ENCODE measurements at regions not wholly inside any gene's neighbourhood (a gene's known extent, or its start where the extent isn't known, plus 50 kb on each side); places are given as distances from the start of the nearest gene placed in this dataset.

GRCh38 chr12:127360580-127360979 is 906.4 kb upstream of the TMEM132C start:
- Histone ChIP-seq H4K91ac (replicated peaks; ENCODE audit: insufficient read length, low read length) (no peak overlapping the region), H3K27me3 (replicated peaks in 1 of 4; ENCODE audit: control insufficient read depth in 3 of 4, extremely low read depth in 1 of 4, insufficient read depth in 3 of 4, low read length in 3 of 4) (no peaks in the 10 kb centered on the region), H2AFZ (ENCODE audit: low read length) (no peak overlapping the region), H3K23ac (ENCODE audit: insufficient read length) (no peak overlapping the region), H3K9ac (replicated peaks in 1 of 4; ENCODE audit: extremely low read depth in 1 of 4, low read depth in 3 of 4, low read length in 3 of 4) (no peak overlapping the region), H3K9me3 (ENCODE audit: insufficient read depth in 2 of 2, low read depth in 1 of 2, low read length in 1 of 2) (no peaks in the 10 kb centered on the region), H2BK5ac (ENCODE audit: low read depth, low read length) (no peak overlapping the region), H4K8ac (ENCODE audit: extremely low read depth, insufficient read depth, low read length) (no peak overlapping the region), H3K4me3 (ENCODE audit: extremely low read depth in 1 of 4, insufficient read depth in 2 of 4, low read depth in 3 of 4, low read length in 4 of 4) (no peak overlapping the region), H2BK12ac (ENCODE audit: low read depth, low read length) (no peak overlapping the region), H4K5ac (ENCODE audit: insufficient read length, low read depth, low read length) (no peak overlapping the region), H3K4ac (replicated peaks; ENCODE audit: insufficient read length, low read depth, low read length) (no peak overlapping the region), H3K36me3 (ENCODE audit: control insufficient read depth in 2 of 4, insufficient read depth in 4 of 4, low read length in 3 of 4) (no peaks in the 10 kb centered on the region), H3K14ac (ENCODE audit: insufficient read length) (no peak overlapping the region), H3K4me2 (ENCODE audit: insufficient read depth in 1 of 2, low read depth in 2 of 2, low read length in 2 of 2) (no peak overlapping the region), H3K18ac (ENCODE audit: extremely low read depth, low read length) (no peak overlapping the region), H2BK20ac (ENCODE audit: low read length) (no peak overlapping the region), H3K27ac (ENCODE audit: low read depth, low read length) (no peak overlapping the region), H3K23me2 (ENCODE audit: low read depth, low read length) (no peaks in the 10 kb centered on the region), H2AK5ac (ENCODE audit: low read depth, low read length) (no peak overlapping the region), H3K79me1 (ENCODE audit: low read depth, low read length) (no peaks in the 10 kb centered on the region), H2BK120ac (replicated peaks; ENCODE audit: low read depth, low read length) (no peak overlapping the region), H2BK15ac (ENCODE audit: low read length) (no peak overlapping the region), H4K20me1 (replicated peaks in 1 of 2; ENCODE audit: control insufficient read depth in 1 of 2, insufficient read depth in 2 of 2, low read length in 2 of 2) (no peaks in the 10 kb centered on the region), H3K79me2 (ENCODE audit: control insufficient read depth in 1 of 2, insufficient read depth in 2 of 2, low read length in 2 of 2) (no peaks in the 10 kb centered on the region), H3K4me1 (replicated peaks in 1 of 4; ENCODE audit: control insufficient read depth in 3 of 4, insufficient read depth in 4 of 4, low read length in 3 of 4) (no peaks in the 10 kb centered on the region), H3K56ac (replicated peaks; ENCODE audit: insufficient read length, low read depth, low read length) (no peak overlapping the region)
- POLR2A ChIA-PET (ENCODE audit: partially characterized antibody), result no interaction called here
- CTCF ChIA-PET (ENCODE audit: partially characterized antibody), result interaction anchor here (1.7 kb wide), 1 partner anchor 21 kb away, joined by 6 read pairs; no protein-coding TSS in a partner anchor
- DNase-seq (ENCODE audit: low read depth in 1 of 2, low spot score in 2 of 2) (no peak), FAIRE-seq (no peak)
- no peak for TF ChIP-seq RBBP5 (IDR thresholded peaks at IDR 0.05; ENCODE audit: borderline replicate concordance, low read depth, low read length)
- no peak for TF ChIP-seq SIRT6 (IDR thresholded peaks at IDR 0.05; ENCODE audit: low read length)
- TF ChIP-seq MAX (IDR thresholded peaks at IDR 0.05), result no peak
- no peak for TF ChIP-seq GABPA (IDR thresholded peaks at IDR 0.05; ENCODE audit: borderline replicate concordance, insufficient read depth, low read length)
- no peak for TF ChIP-seq POLR2A (IDR thresholded peaks at IDR 0.05; ENCODE audit: control extremely low read depth in 1 of 2, low read depth in 2 of 2, low read length in 2 of 2)
- TF ChIP-seq SIX5 (IDR thresholded peaks at IDR 0.05; ENCODE audit: low read depth, low read length), result no peak
- 91% methylated on average over 6 of the region's 6 CpGs; no CpG with 5 or more reads in 1 of the 2 experiments for WGBS, 2 experiments (ENCODE audit: extremely low coverage in 1 of 2, insufficient coverage in 1 of 2, insufficient read length in 1 of 2, insufficient replicate concordance in 2 of 2, low coverage in 1 of 2, low lambda C conversion rate in 2 of 2, missing lambda C conversion rate in 1 of 2)
